MM.1S (cell line): ENCODE measurements at regions not wholly inside any gene's neighbourhood (a gene's known extent, or its start where the extent isn't known, plus 50 kb on each side); places are given as distances from the start of the nearest gene placed in this dataset.

Experiments
- DNase-seq: peaks from one replicate; pipeline ENCODE4 v3.0.0-alpha.2; 2015
- H2AFZ ChIP-seq: fragments of 300-600 bp; sonication (generic); 2 replicates; pipeline ENCODE4 v1.6.0; 2016; ENCODE audit warnings: antibody characterized with exemption, low read length
- H3F3A ChIP-seq: fragments of 300-600 bp; sonication (generic); 2 replicates; pipeline ENCODE4 v1.6.1; 2016; ENCODE audit warnings: mild to moderate bottlenecking, antibody characterized with exemption, low read length, moderate library complexity, mixed read lengths; ENCODE audit not compliant: insufficient read depth
- H3K27ac ChIP-seq: fragments of 300-600 bp; sonication (generic); 2 replicates; pipeline ENCODE4 v1.5.1; 2016; ENCODE audit warnings: mild to moderate bottlenecking, low read length
- H3K27me3 ChIP-seq: fragments of 300-600 bp; sonication (generic); replicated peaks from 2 replicates; pipeline ENCODE4 v1.6.0; 2016; ENCODE audit warnings: low read length; ENCODE audit not compliant: insufficient read depth
- H3K36me3 ChIP-seq: fragments of 300-600 bp; sonication (generic); replicated peaks from 2 replicates; pipeline ENCODE4 v1.6.1; 2016; ENCODE audit warnings: mild to moderate bottlenecking, low read length, mixed read lengths; ENCODE audit not compliant: insufficient read depth
- H3K4me1 ChIP-seq: fragments of 300-600 bp; sonication (generic); 2 replicates; pipeline ENCODE4 v1.6.1; 2016; ENCODE audit warnings: low read length, mixed read lengths
- H3K4me2 ChIP-seq: fragments of 300-600 bp; sonication (generic); 2 replicates; pipeline ENCODE4 v1.6.0; 2016; ENCODE audit warnings: low read depth, low read length
- H3K4me3 ChIP-seq: fragments of 300-600 bp; sonication (generic); 2 replicates; pipeline ENCODE4 v1.5.1; 2016; ENCODE audit warnings: low read length, mixed read lengths
- H3K79me2 ChIP-seq: fragments of 300-600 bp; sonication (generic); 2 replicates; pipeline ENCODE4 v1.6.1; 2016; ENCODE audit warnings: mixed run types, low read length, mixed read lengths
- H3K9ac ChIP-seq: fragments of 300-600 bp; sonication (generic); 2 replicates; pipeline ENCODE4 v1.6.1; 2016; ENCODE audit warnings: low read length, mixed read lengths
- H3K9me2 ChIP-seq: fragments of 300-600 bp; sonication (generic); replicated peaks from 2 replicates; pipeline ENCODE4 v1.6.1; 2016; ENCODE audit warnings: mild to moderate bottlenecking, low read length, mixed read lengths; ENCODE audit not compliant: insufficient read depth
- H3K9me3 ChIP-seq: fragments of 300-600 bp; sonication (generic); replicated peaks from 2 replicates; pipeline ENCODE4 v1.6.1; 2016; ENCODE audit warnings: mild to moderate bottlenecking, low read length, mixed read lengths; ENCODE audit not compliant: insufficient read depth
- H4K20me1 ChIP-seq: fragments of 300-600 bp; sonication (generic); 2 replicates; pipeline ENCODE4 v1.6.1; 2016; ENCODE audit warnings: mild to moderate bottlenecking, low read length, moderate library complexity, mixed read lengths; ENCODE audit not compliant: insufficient read depth
- CTCF ChIP-seq: fragments of 300-600 bp; sonication (generic); IDR thresholded peaks from 2 replicates; pipeline ENCODE4 v1.5.1; 2016; ENCODE audit warnings: antibody characterized with exemption, low read length, mixed read lengths
- EZH2 ChIP-seq: fragments of 300-600 bp; sonication (generic); optimal IDR thresholded peaks from 2 replicates; pipeline ENCODE3; 2017; ENCODE audit warnings: low read depth, mild to moderate bottlenecking, antibody characterized with exemption, low read length, mixed read lengths
- EZH2phosphoT487 ChIP-seq: fragments of 300-600 bp; sonication (generic); IDR thresholded peaks from 2 replicates; pipeline ENCODE4 v1.6.1; 2018; ENCODE audit warnings: antibody characterized with exemption, low read length

DNA sequence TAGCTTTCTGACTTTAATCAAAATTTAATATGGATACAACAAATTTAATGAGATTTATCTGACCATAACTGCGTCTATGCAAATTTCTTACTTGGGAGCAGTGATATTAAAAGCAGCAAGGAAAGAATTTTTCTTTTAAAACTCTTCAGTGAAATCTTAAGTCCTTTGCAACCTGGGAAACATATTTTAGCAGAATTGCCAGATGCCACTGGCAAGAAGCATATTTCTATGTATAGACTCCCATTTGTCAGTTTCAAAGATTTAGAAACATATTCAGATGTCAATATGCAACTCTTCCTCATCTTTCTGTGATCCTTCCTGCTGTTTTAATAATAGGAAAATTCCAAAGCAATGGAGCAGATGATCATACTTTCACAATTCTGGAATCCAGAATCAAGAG is 911.3 kb downstream of the LUZP2 start:
- no peak overlapping the region for H3K4me2 ChIP-seq
- no peak overlapping the region for H3K9ac ChIP-seq
- no peaks in the 10 kb centered on the region for H3K9me3 ChIP-seq
- H3K4me1 ChIP-seq: no peaks in the 10 kb centered on the region
- no peak for DNase-seq
- no peak overlapping the region for H3K4me3 ChIP-seq
- no peaks in the 10 kb centered on the region for H3K36me3 ChIP-seq
- no peaks in the 10 kb centered on the region for H3K9me2 ChIP-seq
- no peak overlapping the region for H2AFZ ChIP-seq
- H3K27me3 ChIP-seq: no peaks in the 10 kb centered on the region
- H3F3A ChIP-seq: no peaks in the 10 kb centered on the region
- H3K79me2 ChIP-seq: no peaks in the 10 kb centered on the region
- TF ChIP-seq EZH2 (no peak), EZH2phosphoT487 (no peak), CTCF (no peak)
- H4K20me1 ChIP-seq: no peaks in the 10 kb centered on the region
- no peak overlapping the region for H3K27ac ChIP-seq

DNA sequence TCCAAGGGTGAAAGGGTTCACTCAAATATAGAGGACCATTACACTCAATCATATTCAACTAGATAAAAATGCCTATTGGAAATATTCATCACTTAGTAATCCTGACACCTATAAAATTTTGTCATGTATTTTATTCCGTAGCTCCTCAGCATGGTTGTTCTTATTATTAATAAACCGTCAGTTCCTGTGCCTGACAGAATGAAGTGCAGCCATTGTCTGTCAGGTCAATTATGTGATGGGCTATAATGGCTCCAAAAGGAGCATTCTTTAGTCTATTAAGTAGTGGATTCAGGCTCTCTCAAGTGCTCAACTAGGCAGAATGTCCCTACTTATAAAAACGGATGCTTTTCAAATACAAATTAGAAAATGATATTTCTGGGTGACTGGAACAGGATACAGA is 916.1 kb upstream of the ANO3 start:
- Histone ChIP-seq H3K79me2 (no peaks in the 10 kb centered on the region), H3K27me3 (no peaks in the 10 kb centered on the region), H3K4me2 (no peak overlapping the region), H4K20me1 (no peaks in the 10 kb centered on the region), H3K9me3 (no peaks in the 10 kb centered on the region), H3K36me3 (no peaks in the 10 kb centered on the region), H3K9me2 (no peaks in the 10 kb centered on the region), H3K27ac (no peak overlapping the region), H3K9ac (no peak overlapping the region), H3F3A (no peaks in the 10 kb centered on the region), H3K4me3 (no peak overlapping the region), H2AFZ (no peak overlapping the region), H3K4me1 (no peaks in the 10 kb centered on the region)
- no peak for DNase-seq
- no peak for TF ChIP-seq CTCF
- TF ChIP-seq EZH2: no peak
- TF ChIP-seq EZH2phosphoT487: no peak

DNA sequence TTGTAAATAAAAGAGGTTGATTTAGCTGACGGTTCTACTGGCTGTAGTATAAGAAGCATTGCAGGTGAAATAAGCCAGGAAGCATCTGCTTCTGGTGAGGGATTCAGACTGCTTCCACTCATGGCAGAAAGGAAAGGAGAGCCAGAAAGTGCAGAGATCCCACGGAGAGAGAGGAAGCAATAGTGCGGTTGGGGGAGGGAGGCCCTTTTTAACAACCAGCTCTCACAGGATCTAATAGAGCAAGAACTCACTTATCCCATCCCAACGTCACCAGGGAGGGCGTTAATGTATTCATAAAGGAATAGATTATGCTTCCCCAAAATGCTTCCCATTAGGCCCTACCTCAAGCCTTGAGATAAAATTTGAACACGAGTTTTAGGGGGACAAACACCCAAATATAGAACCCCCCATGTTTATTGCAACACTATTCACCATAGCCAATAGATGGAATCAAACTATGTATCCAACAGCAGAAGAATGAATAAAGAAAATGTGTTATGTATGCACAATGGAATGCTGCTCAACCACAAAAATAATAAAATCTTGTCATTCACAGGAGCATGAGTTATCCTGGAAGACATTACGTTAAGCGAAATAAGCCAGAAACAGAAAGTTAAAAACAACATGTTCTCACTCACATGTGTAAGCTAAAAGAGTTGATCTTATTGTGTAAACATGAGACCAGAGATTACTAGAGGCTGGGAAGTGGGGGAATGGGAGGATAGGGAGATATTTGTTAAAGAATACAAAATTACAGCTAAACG is 908.3 kb upstream of the ANO3 start:
- H2AFZ ChIP-seq: no peak overlapping the region

More for the DNA sequence above, 908.3 kb upstream of the ANO3 start:
- H3K36me3 ChIP-seq: no peaks in the 10 kb centered on the region
- H3K27ac ChIP-seq: no peak overlapping the region
- H3K4me3 ChIP-seq: no peak overlapping the region
- no peaks in the 10 kb centered on the region for H3K79me2 ChIP-seq
- no peaks in the 10 kb centered on the region for H4K20me1 ChIP-seq
- H3K9me3 ChIP-seq: no peaks in the 10 kb centered on the region
- H3K27me3 ChIP-seq: no peaks in the 10 kb centered on the region
- no peaks in the 10 kb centered on the region for H3K9me2 ChIP-seq
- no peak for TF ChIP-seq CTCF
- no peak for TF ChIP-seq EZH2
- no peak for TF ChIP-seq EZH2phosphoT487
- no peaks in the 10 kb centered on the region for H3F3A ChIP-seq
- H3K4me2 ChIP-seq: no peak overlapping the region
- no peak overlapping the region for H3K9ac ChIP-seq
- H3K4me1 ChIP-seq: no peaks in the 10 kb centered on the region
- DNase-seq: no peak
